HepG2 (cell line): ENCODE measurements at regions not wholly inside any gene's neighbourhood (a gene's known extent, or its start where the extent isn't known, plus 50 kb on each side); places are given as distances from the start of the nearest gene placed in this dataset.

ENCODE experiments used
- ATAC-seq: fragments of 200-7000 bp; cut with Tn5 transposase; 3 replicates; pipeline ENCODE4 v1.9.1; 2020; ENCODE audit warnings: mild to moderate bottlenecking, moderate library complexity
- BruUV-seq: library from RNA; stranded (reverse); fragments of 400-500 nt; replicated peaks from 2 replicates; lab custom pipeline; 2021; lab: Mats Ljungman, UMichigan
- CTCF ChIA-PET: fragments of 300-600 bp; formaldehyde crosslinking; extraction: SDS; loops from one replicate; lab custom pipeline; 2021; ENCODE audit warnings: low total read pairs, inconsistent platforms, low intra/inter-chr PET ratio; lab: Yijun Ruan, JAX
- POLR2A ChIA-PET: fragments of 350-600 bp; sonication (Branson Sonifier 250); formaldehyde crosslinking; loops from one replicate; lab custom pipeline; 2020; ENCODE audit warnings: antibody characterized with exemption, inconsistent platforms; lab: Yijun Ruan, JAX
- DNase-seq: peaks from one replicate; pipeline ENCODE4 v3.0.0-alpha.2; 2015; ENCODE audit warnings: low spot score
- FAIRE-seq: peaks from 3 replicates; lab custom pipeline; 2011; peaks lifted over from hg19 to GRCh38; lab: Jason Lieb, UNC
- H2AFZ ChIP-seq: one replicate; pipeline ENCODE4 v1.6.1; 2011; ENCODE audit warnings: low read length, inconsistent platforms
- H3K27ac ChIP-seq: fragments of 300-600 bp; 3 replicates; pipeline ENCODE4 v1.8.0; 2011; ENCODE audit warnings: mixed run types, mild to moderate bottlenecking, mixed read lengths, low read length, inconsistent platforms; ENCODE audit not compliant: insufficient read depth; ENCODE audit errors: extremely low read length
- H3K27me3 ChIP-seq, 2 experiments: fragments of 200-600 bp in 1 of 2; 2 replicates in 1 of 2; 3 replicates in 1 of 2; pipeline versions ENCODE4 v1.6.0 to v1.8.0; 2011; ENCODE audit warnings: low read length in 2 of 2, mild to moderate bottlenecking in 2 of 2, moderate library complexity in 2 of 2, inconsistent platforms in 1 of 2; ENCODE audit not compliant: insufficient read depth in 2 of 2, control insufficient read depth in 1 of 2
- H3K36me3 ChIP-seq, 2 experiments: fragments of 200-600 bp in 1 of 2; replicated peaks in 1 of 2; 2 replicates in 1 of 2; 3 replicates in 1 of 2; pipeline versions ENCODE4 v1.5.1 to v1.8.0; 2011; ENCODE audit warnings: low read length in 2 of 2, inconsistent platforms in 1 of 2; ENCODE audit not compliant: insufficient read depth in 2 of 2, control insufficient read depth in 1 of 2
- H3K4me1 ChIP-seq: 2 replicates; pipeline ENCODE4 v1.5.1; 2012; ENCODE audit warnings: low read length, inconsistent platforms; ENCODE audit not compliant: insufficient read depth
- H3K4me2 ChIP-seq: 2 replicates; pipeline ENCODE4 v1.6.0; 2011; ENCODE audit warnings: low read depth, low read length, inconsistent platforms
- H3K4me3 ChIP-seq, 3 experiments: fragments of 200-600 bp in 1 of 3; sonication (generic), shearing (Covaris generic) in 1 of 3; replicated peaks in 1 of 3; 2 replicates each; pipeline ENCODE4 v1.5.1; 2011 to 2016; ENCODE audit warnings: low read length in 3 of 3, inconsistent platforms in 2 of 3, low read depth in 2 of 3, mild to moderate bottlenecking in 2 of 3, control low read depth in 1 of 3, mixed read lengths in 1 of 3; ENCODE audit not compliant: insufficient read depth in 1 of 3
- H3K79me2 ChIP-seq: one replicate; pipeline ENCODE4 v1.6.1; 2011; ENCODE audit warnings: low read length, inconsistent platforms; ENCODE audit not compliant: insufficient read depth
- H3K9ac ChIP-seq: 2 replicates; pipeline ENCODE4 v1.6.0; 2011; ENCODE audit warnings: mild to moderate bottlenecking, low read depth, low read length, inconsistent platforms; ENCODE audit not compliant: insufficient read depth
- H3K9me3 ChIP-seq: 2 replicates; pipeline ENCODE4 v1.5.1; 2012; ENCODE audit warnings: mild to moderate bottlenecking, low read length
- H4K20me1 ChIP-seq: 2 replicates; pipeline ENCODE4 v1.6.0; 2011; ENCODE audit warnings: inconsistent platforms, mild to moderate bottlenecking, low read length, moderate library complexity; ENCODE audit not compliant: insufficient read depth
- NONO ChIP-seq, 2 experiments: fragments of 450-650 bp in 1 of 2; sonication (generic) in 1 of 2; formaldehyde crosslinking in 1 of 2; IDR thresholded peaks in 1 of 2; conservative IDR thresholded peaks in 1 of 2; 2 replicates each; pipeline versions ENCODE4 v1.6.1 to v1.8.0; 2017 to 2022; ENCODE audit warnings: mild to moderate bottlenecking in 1 of 2, missing genetic modification reagents in 1 of 2, moderate library complexity in 1 of 2
- SP2 ChIP-seq: sonication (generic); formaldehyde crosslinking; IDR thresholded peaks from 2 replicates; pipeline ENCODE4 v1.5.1; 2020; ENCODE audit warnings: mild to moderate bottlenecking, missing genetic modification reagents
- ZMYM2 ChIP-seq: sonication (generic); formaldehyde crosslinking; IDR thresholded peaks from 2 replicates; pipeline ENCODE4 v1.8.0; 2022; ENCODE audit warnings: mild to moderate bottlenecking, missing genetic modification reagents
- ZNF101 ChIP-seq: sonication (generic); formaldehyde crosslinking; IDR thresholded peaks from 2 replicates; pipeline ENCODE4 v1.4.0; 2020; ENCODE audit warnings: mild to moderate bottlenecking, low read depth, missing genetic modification reagents, borderline replicate concordance
- WGBS: methylation state at CpG from one replicate; pipeline ENCODE4 v1.1.6; 2017; ENCODE audit warnings: low lambda C conversion rate; 5-methylcytosine and 5-hydroxymethylcytosine counted together
- in situ Hi-C: cut with HindIII; loops from 2 replicates; pipeline ENCODE4 v1.10.0; 2017; ENCODE audit warnings: low pct_unique_long_range_greater_than_20kb; ENCODE audit not compliant: extremely low pct_ligation_motif_present
- intact Hi-C: fragments of 100-400 bp; cut with micrococcal nuclease; formaldehyde crosslinking; loops from one replicate; pipeline ENCODE4 v1.10.0; 2022; ENCODE audit not compliant: unreplicated experiment
- TF ChIP-seq, protein P1 (sequence below): sonication (generic); formaldehyde crosslinking; IDR thresholded peaks from 2 replicates; pipeline ENCODE4 v1.8.0; 2022; ENCODE audit warnings: mild to moderate bottlenecking, missing genetic modification reagents
- TF ChIP-seq, protein P2 (sequence below): sonication (generic); formaldehyde crosslinking; IDR thresholded peaks from 2 replicates; pipeline ENCODE4 v1.9.0; 2021; ENCODE audit warnings: missing genetic modification reagents, mild to moderate bottlenecking, borderline replicate concordance
- TF ChIP-seq, protein P3 (sequence below): sonication (generic); formaldehyde crosslinking; IDR thresholded peaks from 2 replicates; pipeline ENCODE4 v1.4.0; 2020; ENCODE audit warnings: missing genetic modification reagents
- TF ChIP-seq, protein P4 (sequence below): sonication (generic); formaldehyde crosslinking; IDR thresholded peaks from one replicate; pipeline ENCODE4 v1.5.1; 2020; ENCODE audit warnings: mild to moderate bottlenecking, missing genetic modification reagents; ENCODE audit errors: not compliant biosample characterization
- TF ChIP-seq, protein P5 (sequence below): sonication (generic); formaldehyde crosslinking; IDR thresholded peaks from 2 replicates; pipeline ENCODE4 v1.5.0; 2020; ENCODE audit warnings: mild to moderate bottlenecking, missing genetic modification reagents, moderate library complexity

DNA sequence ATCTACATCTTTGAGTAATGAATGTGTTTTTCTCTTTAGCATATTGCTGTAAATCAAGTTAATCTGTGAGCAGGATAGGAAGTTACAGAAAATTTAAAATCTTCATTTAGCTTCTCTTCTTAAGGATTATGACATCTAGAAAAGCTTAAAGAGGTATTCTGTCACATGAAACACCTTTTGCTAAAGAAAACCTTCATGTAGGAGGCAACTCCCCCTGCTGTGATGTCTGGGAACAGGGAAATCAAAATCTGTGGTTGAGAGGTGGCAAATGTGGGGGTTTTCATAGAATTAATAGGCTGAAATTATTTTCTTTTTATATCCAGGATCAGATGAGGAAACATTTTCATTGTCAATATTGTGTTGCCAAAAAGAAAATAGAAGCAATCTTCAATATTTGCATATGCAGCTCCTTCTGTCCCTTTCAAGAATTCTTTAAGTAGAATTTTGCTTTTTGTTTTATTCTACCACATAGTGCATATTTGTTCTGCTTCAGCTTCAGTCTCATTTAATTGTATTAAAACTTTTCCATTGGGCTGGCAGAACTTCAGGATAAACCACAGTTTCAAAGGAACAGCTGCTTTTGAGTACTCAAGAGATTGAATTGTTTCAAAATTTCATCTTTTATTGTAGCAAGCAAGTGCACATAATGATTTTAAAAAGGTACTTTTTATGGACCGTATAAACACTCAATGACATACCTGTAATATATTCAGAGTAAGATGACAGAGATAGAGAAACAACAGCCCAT is 128.4 kb downstream of the RAP2B start:
- H4K20me1 ChIP-seq: no peaks in the 10 kb centered on the region
- no peak overlapping the region for H3K4me2 ChIP-seq
- ChIA-PET POLR2A (no interaction called here), CTCF (interaction anchor here (1.9 kb wide), 1 partner anchor 247 kb away, joined by 8 read pairs; no protein-coding TSS in a partner anchor)
- FAIRE-seq (no peak), DNase-seq (no peak), ATAC-seq (no peak)
- 43% methylated on average over 1 of the region's 1 CpG for WGBS
- BruUV-seq: no TSS peak
- H3K27ac ChIP-seq: no peak overlapping the region
- H3K27me3 ChIP-seq: no peaks in the 10 kb centered on the region
- in situ Hi-C loops (no loop called here), intact Hi-C loops (loop anchor here (1.0 to 5.0 kb wide), 5 partner anchors 126 to 478 kb away; no protein-coding TSS in a partner anchor)
- H3K36me3 ChIP-seq: no peaks in the 10 kb centered on the region
- H3K9me3 ChIP-seq: no peaks in the 10 kb centered on the region
- H3K9ac ChIP-seq: no peak overlapping the region
- no peaks in the 10 kb centered on the region for H3K79me2 ChIP-seq
- no peak overlapping the region for H2AFZ ChIP-seq
- no peak overlapping the region for H3K4me3 ChIP-seq
- H3K4me1 ChIP-seq: no peaks in the 10 kb centered on the region
- TF ChIP-seq, protein P1, sequence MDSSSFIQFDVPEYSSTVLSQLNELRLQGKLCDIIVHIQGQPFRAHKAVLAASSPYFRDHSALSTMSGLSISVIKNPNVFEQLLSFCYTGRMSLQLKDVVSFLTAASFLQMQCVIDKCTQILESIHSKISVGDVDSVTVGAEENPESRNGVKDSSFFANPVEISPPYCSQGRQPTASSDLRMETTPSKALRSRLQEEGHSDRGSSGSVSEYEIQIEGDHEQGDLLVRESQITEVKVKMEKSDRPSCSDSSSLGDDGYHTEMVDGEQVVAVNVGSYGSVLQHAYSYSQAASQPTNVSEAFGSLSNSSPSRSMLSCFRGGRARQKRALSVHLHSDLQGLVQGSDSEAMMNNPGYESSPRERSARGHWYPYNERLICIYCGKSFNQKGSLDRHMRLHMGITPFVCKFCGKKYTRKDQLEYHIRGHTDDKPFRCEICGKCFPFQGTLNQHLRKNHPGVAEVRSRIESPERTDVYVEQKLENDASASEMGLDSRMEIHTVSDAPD: no peak
- TF ChIP-seq ZMYM2 (CRISPR knock-in tag) (no peak), SP2 (no peak), ZNF101 (CRISPR knock-in tag) (no peak), NONO (IDR thresholded peaks at IDR 0.05) (no peak), NONO (CRISPR knock-in tag; conservative IDR thresholded peaks at IDR 0.05) (no peak)
- TF ChIP-seq, protein P2, sequence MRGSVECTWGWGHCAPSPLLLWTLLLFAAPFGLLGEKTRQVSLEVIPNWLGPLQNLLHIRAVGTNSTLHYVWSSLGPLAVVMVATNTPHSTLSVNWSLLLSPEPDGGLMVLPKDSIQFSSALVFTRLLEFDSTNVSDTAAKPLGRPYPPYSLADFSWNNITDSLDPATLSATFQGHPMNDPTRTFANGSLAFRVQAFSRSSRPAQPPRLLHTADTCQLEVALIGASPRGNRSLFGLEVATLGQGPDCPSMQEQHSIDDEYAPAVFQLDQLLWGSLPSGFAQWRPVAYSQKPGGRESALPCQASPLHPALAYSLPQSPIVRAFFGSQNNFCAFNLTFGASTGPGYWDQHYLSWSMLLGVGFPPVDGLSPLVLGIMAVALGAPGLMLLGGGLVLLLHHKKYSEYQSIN: no peak
- TF ChIP-seq, protein P3, sequence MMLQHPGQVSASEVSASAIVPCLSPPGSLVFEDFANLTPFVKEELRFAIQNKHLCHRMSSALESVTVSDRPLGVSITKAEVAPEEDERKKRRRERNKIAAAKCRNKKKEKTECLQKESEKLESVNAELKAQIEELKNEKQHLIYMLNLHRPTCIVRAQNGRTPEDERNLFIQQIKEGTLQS: no peak
- TF ChIP-seq, protein P4, sequence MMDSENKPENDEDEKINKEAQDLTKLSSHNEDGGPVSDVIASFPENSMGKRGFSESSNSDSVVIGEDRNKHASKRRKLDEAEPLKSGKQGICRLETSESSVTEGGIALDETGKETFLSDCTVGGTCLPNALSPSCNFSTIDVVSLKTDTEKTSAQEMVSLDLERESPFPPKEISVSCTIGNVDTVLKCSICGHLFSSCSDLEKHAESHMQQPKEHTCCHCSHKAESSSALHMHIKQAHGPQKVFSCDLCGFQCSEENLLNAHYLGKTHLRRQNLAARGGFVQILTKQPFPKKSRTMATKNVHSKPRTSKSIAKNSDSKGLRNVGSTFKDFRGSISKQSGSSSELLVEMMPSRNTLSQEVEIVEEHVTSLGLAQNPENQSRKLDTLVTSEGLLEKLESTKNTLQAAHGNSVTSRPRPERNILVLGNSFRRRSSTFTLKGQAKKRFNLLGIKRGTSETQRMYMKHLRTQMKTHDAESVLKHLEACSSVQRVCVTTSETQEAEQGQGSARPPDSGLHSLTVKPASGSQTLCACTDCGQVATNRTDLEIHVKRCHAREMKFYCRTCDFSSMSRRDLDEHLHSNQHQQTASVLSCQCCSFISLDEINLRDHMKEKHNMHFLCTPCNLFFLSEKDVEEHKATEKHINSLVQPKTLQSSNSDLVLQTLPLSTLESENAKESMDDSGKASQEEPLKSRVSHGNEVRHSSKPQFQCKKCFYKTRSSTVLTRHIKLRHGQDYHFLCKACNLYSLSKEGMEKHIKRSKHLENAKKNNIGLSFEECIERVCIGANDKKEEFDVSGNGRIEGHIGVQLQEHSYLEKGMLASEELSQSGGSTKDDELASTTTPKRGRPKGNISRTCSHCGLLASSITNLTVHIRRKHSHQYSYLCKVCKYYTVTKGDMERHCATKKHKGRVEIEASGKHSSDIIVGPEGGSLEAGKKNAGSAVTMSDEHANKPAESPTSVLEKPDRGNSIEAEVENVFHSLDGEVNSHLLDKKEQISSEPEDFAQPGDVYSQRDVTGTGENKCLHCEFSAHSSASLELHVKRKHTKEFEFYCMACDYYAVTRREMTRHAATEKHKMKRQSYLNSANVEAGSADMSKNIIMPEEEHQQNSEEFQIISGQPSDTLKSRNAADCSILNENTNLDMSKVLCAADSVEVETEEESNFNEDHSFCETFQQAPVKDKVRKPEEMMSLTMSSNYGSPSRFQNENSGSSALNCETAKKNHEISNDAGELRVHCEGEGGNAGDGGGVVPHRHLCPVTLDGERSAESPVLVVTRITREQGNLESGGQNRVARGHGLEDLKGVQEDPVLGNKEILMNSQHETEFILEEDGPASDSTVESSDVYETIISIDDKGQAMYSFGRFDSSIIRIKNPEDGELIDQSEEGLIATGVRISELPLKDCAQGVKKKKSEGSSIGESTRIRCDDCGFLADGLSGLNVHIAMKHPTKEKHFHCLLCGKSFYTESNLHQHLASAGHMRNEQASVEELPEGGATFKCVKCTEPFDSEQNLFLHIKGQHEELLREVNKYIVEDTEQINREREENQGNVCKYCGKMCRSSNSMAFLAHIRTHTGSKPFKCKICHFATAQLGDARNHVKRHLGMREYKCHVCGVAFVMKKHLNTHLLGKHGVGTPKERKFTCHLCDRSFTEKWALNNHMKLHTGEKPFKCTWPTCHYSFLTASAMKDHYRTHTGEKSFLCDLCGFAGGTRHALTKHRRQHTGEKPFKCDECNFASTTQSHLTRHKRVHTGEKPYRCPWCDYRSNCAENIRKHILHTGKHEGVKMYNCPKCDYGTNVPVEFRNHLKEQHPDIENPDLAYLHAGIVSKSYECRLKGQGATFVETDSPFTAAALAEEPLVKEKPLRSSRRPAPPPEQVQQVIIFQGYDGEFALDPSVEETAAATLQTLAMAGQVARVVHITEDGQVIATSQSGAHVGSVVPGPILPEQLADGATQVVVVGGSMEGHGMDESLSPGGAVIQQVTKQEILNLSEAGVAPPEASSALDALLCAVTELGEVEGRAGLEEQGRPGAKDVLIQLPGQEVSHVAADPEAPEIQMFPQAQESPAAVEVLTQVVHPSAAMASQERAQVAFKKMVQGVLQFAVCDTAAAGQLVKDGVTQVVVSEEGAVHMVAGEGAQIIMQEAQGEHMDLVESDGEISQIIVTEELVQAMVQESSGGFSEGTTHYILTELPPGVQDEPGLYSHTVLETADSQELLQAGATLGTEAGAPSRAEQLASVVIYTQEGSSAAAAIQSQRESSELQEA: no peak
- TF ChIP-seq, protein P5, sequence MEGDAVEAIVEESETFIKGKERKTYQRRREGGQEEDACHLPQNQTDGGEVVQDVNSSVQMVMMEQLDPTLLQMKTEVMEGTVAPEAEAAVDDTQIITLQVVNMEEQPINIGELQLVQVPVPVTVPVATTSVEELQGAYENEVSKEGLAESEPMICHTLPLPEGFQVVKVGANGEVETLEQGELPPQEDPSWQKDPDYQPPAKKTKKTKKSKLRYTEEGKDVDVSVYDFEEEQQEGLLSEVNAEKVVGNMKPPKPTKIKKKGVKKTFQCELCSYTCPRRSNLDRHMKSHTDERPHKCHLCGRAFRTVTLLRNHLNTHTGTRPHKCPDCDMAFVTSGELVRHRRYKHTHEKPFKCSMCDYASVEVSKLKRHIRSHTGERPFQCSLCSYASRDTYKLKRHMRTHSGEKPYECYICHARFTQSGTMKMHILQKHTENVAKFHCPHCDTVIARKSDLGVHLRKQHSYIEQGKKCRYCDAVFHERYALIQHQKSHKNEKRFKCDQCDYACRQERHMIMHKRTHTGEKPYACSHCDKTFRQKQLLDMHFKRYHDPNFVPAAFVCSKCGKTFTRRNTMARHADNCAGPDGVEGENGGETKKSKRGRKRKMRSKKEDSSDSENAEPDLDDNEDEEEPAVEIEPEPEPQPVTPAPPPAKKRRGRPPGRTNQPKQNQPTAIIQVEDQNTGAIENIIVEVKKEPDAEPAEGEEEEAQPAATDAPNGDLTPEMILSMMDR (CRISPR knock-in tag): peak; percentile 38; the same call in 1 of the 2 replicates
